RWPE2 (cell line): ENCODE measurements at regions not wholly inside any gene's neighbourhood (a gene's known extent, or its start where the extent isn't known, plus 50 kb on each side); places are given as distances from the start of the nearest gene placed in this dataset.
A peak's percentile ranks its signal among the peaks of the same experiment; 100 is the strongest.

Experiments
- ATAC-seq: fragments of 200-7000 bp; cut with Tn5 transposase; 3 replicates; pipeline ENCODE4 v1.9.1; 2021; ENCODE audit warnings: low read depth
- DNase-seq: peaks from one replicate; pipeline ENCODE4 v3.0.0-alpha.2; 2020; ENCODE audit warnings: low spot score
- H3K27ac ChIP-seq: fragments of 450-650 bp; 2 replicates; pipeline ENCODE4 v1.5.1; 2017; ENCODE audit warnings: mild to moderate bottlenecking; ENCODE audit not compliant: poor library complexity, severe bottlenecking
- H3K27me3 ChIP-seq: fragments of 250-450 bp; sonication (Bioruptor Pico); 2 replicates; pipeline ENCODE4 v1.5.1; 2021; ENCODE audit warnings: mild to moderate bottlenecking, moderate library complexity; ENCODE audit not compliant: insufficient read depth, poor library complexity, severe bottlenecking
- H3K36me3 ChIP-seq: fragments of 250-450 bp; sonication (Bioruptor Pico); 2 replicates; pipeline ENCODE4 v1.5.1; 2020; ENCODE audit warnings: low read depth, mild to moderate bottlenecking, moderate library complexity
- H3K4me1 ChIP-seq: fragments of 250-450 bp; sonication (Bioruptor Pico); 2 replicates; pipeline ENCODE4 v1.5.1; 2021; ENCODE audit warnings: mild to moderate bottlenecking, moderate library complexity; ENCODE audit not compliant: insufficient read depth, poor library complexity, severe bottlenecking
- H3K4me3 ChIP-seq: fragments of 250-450 bp; sonication (Bioruptor Pico); 2 replicates; pipeline ENCODE4 v1.5.1; 2021; ENCODE audit warnings: mild to moderate bottlenecking, moderate library complexity; ENCODE audit not compliant: severe bottlenecking
- H3K9me3 ChIP-seq: fragments of 250-450 bp; sonication (Bioruptor Pico); 2 replicates; pipeline ENCODE4 v1.5.1; 2021; ENCODE audit warnings: mild to moderate bottlenecking, moderate library complexity; ENCODE audit not compliant: severe bottlenecking
- CTCF ChIP-seq: fragments of 450-650 bp; IDR thresholded peaks from one replicate; pipeline ENCODE4 v1.5.1; 2017; ENCODE audit warnings: mild to moderate bottlenecking, moderate library complexity; ENCODE audit not compliant: poor library complexity, severe bottlenecking

- Histone ChIP-seq H3K4me3 (no peak overlapping the region), H3K27ac (no peak overlapping the region), H3K27me3 (peaks cover 21% of the 10 kb centered on the region), H3K9me3 (no peaks in the 10 kb centered on the region), H3K4me1 (no peaks in the 10 kb centered on the region), H3K36me3 (no peaks in the 10 kb centered on the region)
- DNase-seq (peak; percentile 39), ATAC-seq (no peak)
- no peak for TF ChIP-seq CTCF
Measured at GRCh38 chr2:241946306-241947003, 76.9 kb downstream of the RTP5 start.

GRCh38 chr2:241947004-241947350 is 77.4 kb downstream of the RTP5 start:
- no peaks in the 10 kb centered on the region for H3K9me3 ChIP-seq
- H3K27me3 ChIP-seq: peaks cover 21% of the 10 kb centered on the region
- ATAC-seq: no peak
- TF ChIP-seq CTCF: no peak
- no peaks in the 10 kb centered on the region for H3K4me1 ChIP-seq
- no peak for DNase-seq
- no peak overlapping the region for H3K4me3 ChIP-seq
- H3K27ac ChIP-seq: no peak overlapping the region
- H3K36me3 ChIP-seq: no peaks in the 10 kb centered on the region

- DNase-seq (no peak), ATAC-seq (no peak)
- H3K27ac ChIP-seq: no peak overlapping the region
- H3K4me1 ChIP-seq: no peaks in the 10 kb centered on the region
- no peak overlapping the region for H3K4me3 ChIP-seq
- no peak for TF ChIP-seq CTCF
- no peaks in the 10 kb centered on the region for H3K9me3 ChIP-seq
- no peaks in the 10 kb centered on the region for H3K36me3 ChIP-seq
- H3K27me3 ChIP-seq: peaks cover 21% of the 10 kb centered on the region
Measured at GRCh38 chr2:241947401-241947800, 77.9 kb downstream of the RTP5 start.

GRCh38 chr2:241947876-241948275 is 78.3 kb downstream of the RTP5 start:
- Histone ChIP-seq H3K9me3 (no peaks in the 10 kb centered on the region), H3K4me3 (no peak overlapping the region), H3K36me3 (no peaks in the 10 kb centered on the region), H3K27me3 (peaks cover 21% of the 10 kb centered on the region), H3K4me1 (no peaks in the 10 kb centered on the region), H3K27ac (no peak overlapping the region)
- ATAC-seq (no peak), DNase-seq (peak; percentile 35)
- no peak for TF ChIP-seq CTCF

- Histone ChIP-seq H3K36me3 (no peaks in the 10 kb centered on the region), H3K27ac (no peak overlapping the region)
- peak; percentile 7 for DNase-seq
Measured at GRCh38 chr2:241948299-241948897, 78.9 kb downstream of the RTP5 start.

More at GRCh38 chr2:241948299-241948897, 78.9 kb downstream of the RTP5 start:
- Histone ChIP-seq H3K9me3 (no peaks in the 10 kb centered on the region), H3K27me3 (peaks cover 21% of the 10 kb centered on the region), H3K4me3 (no peak overlapping the region), H3K4me1 (no peaks in the 10 kb centered on the region)
- TF ChIP-seq CTCF: no peak
- ATAC-seq: no peak
